ENCODE measurements at regions not wholly inside any gene's neighbourhood (a gene's known extent, or its start where the extent isn't known, plus 50 kb on each side); places are given as distances from the start of the nearest gene placed in this dataset.

GRCh38 chr12:98053202-98053601 lies 462.2 kb upstream of the TMPO start:
- H3K79me2 ChIP-seq (replicated peaks; ENCODE audit: insufficient read depth, low read length): no peaks in the 10 kb centered on the region

GRCh38 chr12:98057701-98058100 lies 457.7 kb upstream of the TMPO start:
- no peaks in the 10 kb centered on the region for H3K9me2 ChIP-seq (ENCODE audit: insufficient read depth, low read length)
- H3K27me3 ChIP-seq (ENCODE audit: insufficient read depth, low read depth, low read length): no peaks in the 10 kb centered on the region
- H3K4me3 ChIP-seq (ENCODE audit: low read length): no peak overlapping the region
- no peaks in the 10 kb centered on the region for H3K36me3 ChIP-seq (ENCODE audit: insufficient read depth, low read length)
- H2AFZ ChIP-seq (ENCODE audit: low read depth, low read length): no peak overlapping the region
- H3K4me2 ChIP-seq (ENCODE audit: low read length): no peak overlapping the region
- H3K9me3 ChIP-seq (ENCODE audit: low read length): no peaks in the 10 kb centered on the region
- H4K20me1 ChIP-seq (ENCODE audit: insufficient read depth): no peaks in the 10 kb centered on the region
- no peak overlapping the region for H3K9ac ChIP-seq (ENCODE audit: low read length)
- no peak overlapping the region for H3K27ac ChIP-seq (ENCODE audit: low read length)
- TF ChIP-seq MXI1 (conservative IDR thresholded peaks at IDR 0.05; ENCODE audit: poor library complexity, severe bottlenecking) (no peak), REST (IDR thresholded peaks at IDR 0.05; ENCODE audit: borderline replicate concordance) (no peak), RAD21 (conservative IDR thresholded peaks at IDR 0.05) (no peak), EZH2 (IDR thresholded peaks at IDR 0.05; ENCODE audit: borderline replicate concordance, insufficient read depth, low read length, poor library complexity, severe bottlenecking) (no peak), TAF1 (IDR thresholded peaks at IDR 0.05; ENCODE audit: low read depth) (no peak)
- peaks cover 7% of the 10 kb centered on the region for H3F3A ChIP-seq (ENCODE audit: insufficient read depth, low read length, poor library complexity, severe bottlenecking)
- H3K79me2 ChIP-seq (replicated peaks; ENCODE audit: insufficient read depth, low read length): no peaks in the 10 kb centered on the region

More at GRCh38 chr12:98053202-98053601, 462.2 kb upstream of the TMPO start:
- H4K20me1 ChIP-seq (ENCODE audit: insufficient read depth): no peaks in the 10 kb centered on the region
- TF ChIP-seq REST (IDR thresholded peaks at IDR 0.05; ENCODE audit: borderline replicate concordance) (no peak), EP300 (conservative IDR thresholded peaks at IDR 0.05; ENCODE audit: poor library complexity, severe bottlenecking) (no peak), POLR2AphosphoS5 (IDR thresholded peaks at IDR 0.05) (no peak), SMC3 (conservative IDR thresholded peaks at IDR 0.05; ENCODE audit: poor library complexity) (no peak), CTCF (IDR thresholded peaks at IDR 0.05; ENCODE audit: poor library complexity, severe bottlenecking) (no peak), RAD21 (conservative IDR thresholded peaks at IDR 0.05) (no peak), TAF1 (IDR thresholded peaks at IDR 0.05; ENCODE audit: low read depth) (no peak), EZH2 (IDR thresholded peaks at IDR 0.05; ENCODE audit: borderline replicate concordance, insufficient read depth, low read length, poor library complexity, severe bottlenecking) (no peak), MXI1 (conservative IDR thresholded peaks at IDR 0.05; ENCODE audit: poor library complexity, severe bottlenecking) (no peak)
- no peaks in the 10 kb centered on the region for H3K9me3 ChIP-seq (ENCODE audit: low read length)
- no peak overlapping the region for H2AFZ ChIP-seq (ENCODE audit: low read depth, low read length)
- no peaks in the 10 kb centered on the region for H3K36me3 ChIP-seq (ENCODE audit: insufficient read depth, low read length)
- H3K27me3 ChIP-seq (ENCODE audit: insufficient read depth, low read depth, low read length): no peaks in the 10 kb centered on the region
- no peaks in the 10 kb centered on the region for H3K9me2 ChIP-seq (ENCODE audit: insufficient read depth, low read length)
- H3K27ac ChIP-seq (ENCODE audit: low read length): no peak overlapping the region
- H3K4me3 ChIP-seq (ENCODE audit: low read length): no peak overlapping the region
- H3F3A ChIP-seq (ENCODE audit: insufficient read depth, low read length, poor library complexity, severe bottlenecking): peaks cover under 1% of the 10 kb centered on the region
- no peak overlapping the region for H3K4me2 ChIP-seq (ENCODE audit: low read length)
- H3K9ac ChIP-seq (ENCODE audit: low read length): no peak overlapping the region

All from neural cell (in vitro differentiated cells).